ENCODE measurements at regions not wholly inside any gene's neighbourhood (a gene's known extent, or its start where the extent isn't known, plus 50 kb on each side); places are given as distances from the start of the nearest gene placed in this dataset.
A peak's percentile ranks its signal among the peaks of the same experiment; 100 is the strongest.

DNA sequence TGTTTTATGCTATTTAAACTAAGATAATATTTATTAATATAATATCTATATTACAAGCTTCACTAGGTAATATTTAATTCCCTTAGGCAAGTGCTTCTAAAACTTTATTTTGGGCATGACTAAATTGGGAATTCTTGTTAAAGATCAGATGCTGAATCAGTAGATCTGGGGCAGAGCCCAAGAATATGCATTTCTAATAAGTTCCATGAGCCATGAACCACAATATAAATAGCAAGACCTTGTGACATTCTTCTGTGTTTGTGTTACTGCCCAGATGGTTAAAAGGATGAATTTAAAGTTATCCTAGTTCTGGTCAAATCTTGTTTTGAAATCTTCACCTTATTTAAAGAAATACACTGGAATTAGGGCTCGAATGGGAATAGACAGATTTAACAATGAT lies 258.4 kb upstream of the CACNA2D1 start:
- H3K4me3 ChIP-seq: no peak overlapping the region
- H3K36me3 ChIP-seq: no peaks in the 10 kb centered on the region
- DNase-seq: no peak
- H3K9me3 ChIP-seq: no peaks in the 10 kb centered on the region
- H3K27ac ChIP-seq: no peak overlapping the region
- no peak for TF ChIP-seq POLR2A (IDR thresholded peaks at IDR 0.05)
- TF ChIP-seq, protein P1, sequence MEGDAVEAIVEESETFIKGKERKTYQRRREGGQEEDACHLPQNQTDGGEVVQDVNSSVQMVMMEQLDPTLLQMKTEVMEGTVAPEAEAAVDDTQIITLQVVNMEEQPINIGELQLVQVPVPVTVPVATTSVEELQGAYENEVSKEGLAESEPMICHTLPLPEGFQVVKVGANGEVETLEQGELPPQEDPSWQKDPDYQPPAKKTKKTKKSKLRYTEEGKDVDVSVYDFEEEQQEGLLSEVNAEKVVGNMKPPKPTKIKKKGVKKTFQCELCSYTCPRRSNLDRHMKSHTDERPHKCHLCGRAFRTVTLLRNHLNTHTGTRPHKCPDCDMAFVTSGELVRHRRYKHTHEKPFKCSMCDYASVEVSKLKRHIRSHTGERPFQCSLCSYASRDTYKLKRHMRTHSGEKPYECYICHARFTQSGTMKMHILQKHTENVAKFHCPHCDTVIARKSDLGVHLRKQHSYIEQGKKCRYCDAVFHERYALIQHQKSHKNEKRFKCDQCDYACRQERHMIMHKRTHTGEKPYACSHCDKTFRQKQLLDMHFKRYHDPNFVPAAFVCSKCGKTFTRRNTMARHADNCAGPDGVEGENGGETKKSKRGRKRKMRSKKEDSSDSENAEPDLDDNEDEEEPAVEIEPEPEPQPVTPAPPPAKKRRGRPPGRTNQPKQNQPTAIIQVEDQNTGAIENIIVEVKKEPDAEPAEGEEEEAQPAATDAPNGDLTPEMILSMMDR (IDR thresholded peaks at IDR 0.05): no peak
- H3K27me3 ChIP-seq: no peaks in the 10 kb centered on the region
- H3K4me1 ChIP-seq: peaks cover 0 to 11% (median 2%) of the 10 kb centered on the region in 4 donors

DNA sequence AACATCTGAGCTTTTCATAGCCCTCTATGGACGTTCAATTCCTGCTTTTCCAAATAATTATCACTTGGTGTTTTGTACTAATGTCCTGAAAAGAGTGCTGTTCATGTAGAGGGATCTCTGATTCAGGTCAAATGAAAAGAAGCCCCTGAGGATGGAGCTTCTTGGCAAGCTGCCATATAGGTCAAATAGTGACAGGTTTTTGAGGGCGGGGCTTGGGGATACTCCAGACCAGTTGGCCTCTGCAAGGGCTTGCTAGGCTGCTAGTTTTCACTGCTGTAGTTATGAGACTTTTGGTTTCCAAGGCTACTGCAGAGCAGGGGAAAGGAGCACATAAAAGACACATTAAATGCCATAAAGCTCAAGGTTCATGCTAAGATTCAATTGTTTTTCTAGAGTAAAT lies 257.2 kb upstream of the CACNA2D1 start:
- H3K4me3 ChIP-seq: no peak overlapping the region
- H3K27me3 ChIP-seq: no peaks in the 10 kb centered on the region
- peaks cover 0 to 8% (median 2%) of the 10 kb centered on the region in 4 donors for H3K4me1 ChIP-seq
- no peak overlapping the region for H3K27ac ChIP-seq
- no peaks in the 10 kb centered on the region for H3K9me3 ChIP-seq
- TF ChIP-seq, protein P1 (IDR thresholded peaks at IDR 0.05): no peak
- no peak for TF ChIP-seq POLR2A (IDR thresholded peaks at IDR 0.05)
- H3K36me3 ChIP-seq: no peaks in the 10 kb centered on the region
- DNase-seq: no peak

DNA sequence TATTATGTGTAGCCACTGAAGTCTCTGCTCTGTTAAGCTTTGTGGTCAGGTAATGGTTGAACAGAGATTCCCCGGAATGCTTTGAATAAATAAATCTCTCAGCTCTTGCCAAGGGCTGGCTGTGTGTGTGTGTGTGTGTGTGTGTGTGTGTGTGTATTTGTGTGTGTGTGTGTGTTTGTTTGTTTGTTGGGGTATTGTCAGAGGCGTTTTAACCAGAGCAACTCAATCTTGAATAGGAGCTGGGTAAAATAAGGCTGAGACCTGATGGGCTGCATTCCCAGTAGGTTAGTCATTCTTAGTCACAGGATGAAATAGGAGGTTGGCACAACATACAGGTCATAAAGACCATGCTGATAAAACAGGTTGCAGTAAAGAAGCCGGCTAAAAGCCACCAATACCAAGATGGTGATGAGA lies 256.2 kb upstream of the CACNA2D1 start:
- H3K27me3 ChIP-seq: no peaks in the 10 kb centered on the region
- TF ChIP-seq, protein P1 (IDR thresholded peaks at IDR 0.05): no peak
- TF ChIP-seq POLR2A (IDR thresholded peaks at IDR 0.05): no peak
- no peak overlapping the region for H3K27ac ChIP-seq
- H3K36me3 ChIP-seq: no peaks in the 10 kb centered on the region
- H3K4me1 ChIP-seq: peaks cover 0 to 4% (median 2%) of the 10 kb centered on the region in 4 donors
- H3K9me3 ChIP-seq: no peaks in the 10 kb centered on the region
- peak in 1 of 3 donors; percentile 58 for DNase-seq
- H3K4me3 ChIP-seq: no peak overlapping the region

DNA sequence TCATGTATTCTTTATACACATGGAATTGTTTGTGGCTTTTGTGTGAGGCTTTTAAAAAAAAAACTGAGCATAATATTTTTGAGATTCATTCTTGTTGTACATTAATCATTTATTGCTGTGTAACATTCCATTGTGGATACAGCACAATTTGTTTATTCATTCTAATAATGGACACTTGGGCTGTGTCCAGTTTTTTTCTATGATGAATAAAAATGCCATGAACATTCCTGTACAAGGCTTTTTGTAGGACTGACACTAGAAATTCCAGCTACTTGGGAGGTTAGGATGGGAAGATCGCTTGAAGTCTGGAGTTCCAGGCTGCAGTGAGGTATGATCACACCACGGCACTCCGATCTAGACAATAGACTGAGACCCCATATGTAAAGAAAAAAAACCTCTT lies 254.3 kb upstream of the CACNA2D1 start:
- DNase-seq: no peak
- TF ChIP-seq POLR2A (IDR thresholded peaks at IDR 0.05): no peak
- TF ChIP-seq, protein P1 (IDR thresholded peaks at IDR 0.05): no peak

DNA sequence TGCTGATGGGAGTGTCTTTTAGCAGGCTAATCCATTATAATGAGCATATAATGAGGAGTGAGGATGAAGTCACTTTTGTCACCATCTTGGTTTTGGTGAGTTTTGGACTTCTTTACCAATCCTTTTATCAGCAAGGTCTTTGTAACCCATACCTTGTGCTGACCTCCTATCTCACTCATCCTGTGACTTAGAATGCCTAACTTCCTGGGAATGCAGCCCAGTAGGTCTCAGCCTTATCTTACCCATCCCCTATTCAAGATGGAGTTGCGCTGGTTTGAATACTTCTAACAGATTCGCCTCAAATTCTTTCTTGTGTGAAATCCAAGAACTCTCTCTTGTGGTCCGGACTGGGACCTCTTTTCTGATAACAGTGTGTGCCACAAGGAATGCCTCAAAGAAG lies 253.1 kb upstream of the CACNA2D1 start:
- H3K36me3 ChIP-seq: no peaks in the 10 kb centered on the region
- DNase-seq: no peak
- no peak overlapping the region for H3K4me3 ChIP-seq
- peaks cover 0 to 4% (median 2%) of the 10 kb centered on the region in 4 donors for H3K4me1 ChIP-seq
- H3K9me3 ChIP-seq: no peaks in the 10 kb centered on the region
- H3K27me3 ChIP-seq: no peaks in the 10 kb centered on the region
- TF ChIP-seq POLR2A (IDR thresholded peaks at IDR 0.05): no peak
- TF ChIP-seq, protein P1 (IDR thresholded peaks at IDR 0.05): no peak
- H3K27ac ChIP-seq: no peak overlapping the region

More for the DNA sequence above, 254.3 kb upstream of the CACNA2D1 start:
- no peaks in the 10 kb centered on the region for H3K36me3 ChIP-seq
- H3K9me3 ChIP-seq: no peaks in the 10 kb centered on the region
- H3K27me3 ChIP-seq: no peaks in the 10 kb centered on the region
- no peak overlapping the region for H3K4me3 ChIP-seq
- H3K27ac ChIP-seq: no peak overlapping the region
- H3K4me1 ChIP-seq: peaks cover 0 to 4% (median 2%) of the 10 kb centered on the region in 4 donors

DNA sequence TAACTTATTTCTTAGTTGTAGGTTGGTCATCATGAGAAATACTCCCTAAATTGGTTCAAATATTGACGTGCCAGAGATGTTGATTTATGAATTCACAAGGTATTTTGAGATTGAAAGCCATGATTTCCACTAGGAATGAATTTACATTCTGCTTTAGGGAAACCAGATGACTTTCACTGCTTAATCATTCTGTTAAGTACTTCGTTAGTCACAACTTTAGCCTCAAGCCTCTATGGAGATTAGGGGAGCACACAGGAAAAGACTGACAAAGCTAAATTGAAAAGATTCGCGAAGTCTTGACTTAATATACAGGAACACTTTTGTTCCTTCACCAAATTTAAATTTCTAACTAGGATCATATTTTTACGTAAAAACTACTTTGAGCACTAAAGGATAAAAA lies 250.4 kb upstream of the CACNA2D1 start:
- Histone ChIP-seq H3K27me3 (no peaks in the 10 kb centered on the region), H3K9me3 (no peaks in the 10 kb centered on the region), H3K36me3 (no peaks in the 10 kb centered on the region), H3K27ac (no peak overlapping the region), H3K4me3 (no peak overlapping the region), H3K4me1 (no peaks in the 10 kb centered on the region)
- no peak for DNase-seq
- TF ChIP-seq, protein P1 (IDR thresholded peaks at IDR 0.05): no peak
- TF ChIP-seq POLR2A (IDR thresholded peaks at IDR 0.05): no peak

Data from Peyer's patch (tissue), 4 donors.